Tibial nerve (tissue), 4 donors: ENCODE measurements at regions not wholly inside any gene's neighbourhood (a gene's known extent, or its start where the extent isn't known, plus 50 kb on each side); places are given as distances from the start of the nearest gene placed in this dataset.

ENCODE experiments used
- EP300 ChIP-seq, 2 donors: sonication (generic); formaldehyde crosslinking; IDR thresholded peaks; one replicate each; pipeline ENCODE4 v1.6.1; 2017; ENCODE audit warnings: antibody characterized with exemption in 2 of 2, mild to moderate bottlenecking in 1 of 2
- POLR2A ChIP-seq, 2 donors: fragments of 450-650 bp; IDR thresholded peaks; one replicate each; pipeline ENCODE4 v1.6.1; 2017; ENCODE audit warnings: antibody characterized with exemption in 2 of 2, mild to moderate bottlenecking in 2 of 2, moderate library complexity in 2 of 2
- TF ChIP-seq, protein P1 (sequence below), 5 experiments: fragments of 200-600 bp in 3 of 5; fragments of 450-650 bp in 2 of 5; sonication (generic) in 3 of 5; IDR thresholded peaks; one replicate each; pipeline ENCODE4 v1.5.1; 2016 to 2019; ENCODE audit warnings: antibody characterized with exemption in 5 of 5, mild to moderate bottlenecking in 3 of 5, moderate library complexity in 2 of 5

DNA sequence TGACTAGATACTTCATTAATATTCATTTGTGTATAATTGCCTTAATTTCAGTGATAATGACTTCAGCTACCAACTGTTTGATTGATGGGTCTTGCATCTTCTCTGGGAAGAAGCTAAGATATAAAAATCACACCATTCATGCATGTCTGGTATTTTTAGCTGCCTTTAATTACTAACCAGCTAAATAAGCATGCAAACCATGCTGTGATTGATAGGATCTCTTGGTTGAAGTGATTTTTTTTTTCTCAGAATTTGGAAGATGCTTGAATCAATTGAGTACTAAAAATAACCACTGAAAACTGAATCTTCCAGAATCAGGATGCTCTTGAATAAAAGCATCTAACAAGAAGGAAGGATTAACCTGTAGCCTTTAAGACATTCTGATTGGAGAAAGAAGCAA is 668.8 kb downstream of the TDRD15 start:
- TF ChIP-seq, protein P1, sequence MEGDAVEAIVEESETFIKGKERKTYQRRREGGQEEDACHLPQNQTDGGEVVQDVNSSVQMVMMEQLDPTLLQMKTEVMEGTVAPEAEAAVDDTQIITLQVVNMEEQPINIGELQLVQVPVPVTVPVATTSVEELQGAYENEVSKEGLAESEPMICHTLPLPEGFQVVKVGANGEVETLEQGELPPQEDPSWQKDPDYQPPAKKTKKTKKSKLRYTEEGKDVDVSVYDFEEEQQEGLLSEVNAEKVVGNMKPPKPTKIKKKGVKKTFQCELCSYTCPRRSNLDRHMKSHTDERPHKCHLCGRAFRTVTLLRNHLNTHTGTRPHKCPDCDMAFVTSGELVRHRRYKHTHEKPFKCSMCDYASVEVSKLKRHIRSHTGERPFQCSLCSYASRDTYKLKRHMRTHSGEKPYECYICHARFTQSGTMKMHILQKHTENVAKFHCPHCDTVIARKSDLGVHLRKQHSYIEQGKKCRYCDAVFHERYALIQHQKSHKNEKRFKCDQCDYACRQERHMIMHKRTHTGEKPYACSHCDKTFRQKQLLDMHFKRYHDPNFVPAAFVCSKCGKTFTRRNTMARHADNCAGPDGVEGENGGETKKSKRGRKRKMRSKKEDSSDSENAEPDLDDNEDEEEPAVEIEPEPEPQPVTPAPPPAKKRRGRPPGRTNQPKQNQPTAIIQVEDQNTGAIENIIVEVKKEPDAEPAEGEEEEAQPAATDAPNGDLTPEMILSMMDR (IDR thresholded peaks at IDR 0.05) = no peak
- no peak for TF ChIP-seq EP300 (IDR thresholded peaks at IDR 0.05)
- TF ChIP-seq POLR2A (IDR thresholded peaks at IDR 0.05) = no peak
